GM21390 (cell line): ENCODE measurements at regions not wholly inside any gene's neighbourhood (a gene's known extent, or its start where the extent isn't known, plus 50 kb on each side); places are given as distances from the start of the nearest gene placed in this dataset.

Experiments used
- ATAC-seq: cut with Tn5 transposase; IDR thresholded peaks from one replicate; pipeline ENCODE4 v1.9.1; 2021; ENCODE audit not compliant: unreplicated experiment

DNA sequence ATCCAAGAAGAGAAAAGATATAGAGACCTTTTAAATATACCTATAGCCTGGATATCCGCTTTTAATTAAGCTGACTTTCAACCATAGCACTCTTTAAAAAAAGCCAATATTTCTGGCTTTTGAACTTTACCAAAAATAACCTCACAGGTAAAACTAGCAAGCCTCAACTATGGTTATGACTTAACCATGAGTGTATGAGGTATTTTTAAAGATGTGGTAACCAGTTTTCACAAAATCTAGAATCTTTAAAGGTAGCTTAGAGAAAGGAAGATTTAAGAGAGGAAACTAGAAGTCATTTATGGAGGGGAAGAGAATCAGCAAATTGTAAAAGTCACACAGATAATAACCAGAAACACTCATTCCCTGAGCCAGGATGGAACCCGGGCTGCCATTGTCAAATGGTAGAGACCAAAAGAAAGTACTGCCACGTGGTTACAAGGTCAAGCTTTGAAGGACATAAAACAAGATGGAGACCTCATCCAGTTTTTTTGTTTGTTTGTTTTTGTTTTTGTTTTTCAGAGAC is 288.4 kb upstream of the RGS18 start:
- no peak for ATAC-seq

DNA sequence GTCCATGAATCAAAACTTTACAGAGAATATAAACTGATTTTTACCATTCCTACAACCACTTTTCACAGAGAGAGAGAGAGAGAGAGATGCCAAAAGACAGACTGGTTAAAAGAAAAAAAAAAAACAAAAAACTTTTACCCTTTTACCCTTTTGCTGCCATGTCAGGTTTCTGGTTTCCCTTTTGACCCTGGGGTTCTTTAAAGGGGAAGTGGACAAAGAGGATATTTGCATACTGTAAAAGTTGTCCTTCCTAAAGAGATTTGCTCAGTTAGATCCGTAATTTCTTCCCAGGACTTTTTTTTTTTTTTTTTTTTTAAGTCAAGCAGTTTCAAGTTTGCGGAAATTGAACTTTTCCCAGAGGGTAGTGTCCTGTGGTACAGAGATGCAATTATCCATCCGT is 287.8 kb upstream of the RGS18 start:
- ATAC-seq, result peak; percentile 52

- no peak for ATAC-seq
Measured at GRCh38 chr1:191875994-191876393, 282.3 kb upstream of the RGS18 start.

GRCh38 chr1:191876631-191877030 is 281.6 kb upstream of the RGS18 start:
- ATAC-seq, result no peak

DNA sequence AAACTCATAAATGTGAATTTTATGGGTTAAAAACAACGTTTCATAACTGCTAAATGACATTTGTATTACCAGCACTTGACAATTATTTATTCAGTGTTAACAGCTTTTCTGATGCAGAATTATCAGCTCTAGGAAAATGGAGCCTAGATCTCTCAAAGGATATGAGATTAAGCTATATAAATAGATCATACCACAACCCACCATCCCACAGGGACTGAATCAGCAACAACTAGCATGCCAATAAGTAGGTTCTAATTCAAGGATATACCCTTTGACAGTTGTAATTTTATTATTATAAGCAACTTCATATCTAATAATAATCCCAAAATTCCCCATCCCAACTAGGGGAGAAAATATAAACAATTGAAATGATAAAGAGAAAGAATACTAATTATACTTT is 275.4 kb upstream of the RGS18 start:
- no peak for ATAC-seq

DNA sequence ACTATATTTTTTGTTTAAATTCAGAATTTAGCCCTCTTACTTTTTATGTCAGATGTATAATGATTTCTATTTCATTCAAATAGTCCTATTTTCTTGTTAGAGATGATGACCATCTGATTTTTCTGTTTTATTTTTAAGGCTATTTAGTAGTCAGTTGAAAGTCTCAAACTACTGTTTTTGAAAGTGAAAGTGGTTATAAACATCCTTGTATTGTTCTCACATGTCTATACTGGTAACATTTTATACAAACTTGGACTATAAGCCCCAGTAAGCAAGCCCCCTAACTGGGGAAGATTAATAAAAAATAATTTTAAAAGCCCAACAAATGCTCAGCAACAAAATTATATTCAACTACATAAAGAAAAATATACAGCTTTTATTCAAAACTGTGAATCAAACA is 271.3 kb upstream of the RGS18 start:
- peak; percentile 51 for ATAC-seq

GRCh38 chr1:191888996-191889622 is 269.2 kb upstream of the RGS18 start:
- no peak for ATAC-seq

DNA sequence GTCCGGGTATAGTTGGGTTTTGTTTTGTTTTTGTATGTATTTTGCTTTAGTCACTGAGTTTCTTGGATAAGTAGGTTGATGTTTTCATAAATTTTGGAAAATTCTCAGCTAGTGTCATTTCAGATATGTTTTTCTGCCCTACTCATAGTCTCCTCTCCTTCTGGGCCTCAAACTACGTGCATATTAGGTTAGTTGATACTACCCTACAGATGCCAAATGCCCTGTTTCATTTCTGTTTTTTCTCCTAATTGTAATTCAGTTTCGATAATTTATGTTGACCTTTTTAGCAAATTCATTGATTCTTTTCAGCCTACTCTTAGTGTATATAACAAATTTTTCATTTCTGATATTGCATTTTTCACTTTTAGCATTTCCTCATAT is 268.6 kb upstream of the RGS18 start:
- no peak for ATAC-seq

DNA sequence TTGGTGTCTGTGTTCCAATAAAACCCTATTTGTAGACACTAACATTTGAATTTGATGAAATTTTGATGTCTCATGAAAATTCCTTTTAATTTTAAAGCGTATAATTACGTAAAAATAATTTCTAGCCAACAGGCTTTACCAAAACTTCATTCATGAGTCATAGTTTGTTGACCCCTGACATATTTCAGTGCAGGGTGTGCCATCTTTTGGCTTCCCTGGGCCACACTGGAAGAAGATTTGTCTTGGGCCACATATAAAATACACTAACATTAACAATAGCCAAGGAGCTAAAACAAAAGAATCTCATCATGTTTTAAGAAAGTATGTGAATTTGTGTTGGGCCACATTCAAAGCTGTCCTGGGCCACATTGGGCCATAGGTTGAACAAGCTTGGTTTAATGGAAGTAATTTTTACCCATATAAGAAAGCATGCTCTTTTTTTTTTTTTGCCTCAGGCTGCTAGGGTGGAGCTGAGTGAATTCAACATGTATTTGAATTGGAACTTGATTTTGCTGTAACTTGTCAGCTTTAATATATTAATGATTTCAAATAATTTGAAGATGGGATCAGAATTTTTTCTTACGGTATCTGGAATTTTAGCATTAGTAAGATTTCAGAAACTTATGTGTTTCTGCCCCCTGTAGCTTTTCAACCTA is 267.7 kb upstream of the RGS18 start:
- no peak for ATAC-seq

- no peak for ATAC-seq
Measured at GRCh38 chr1:191892716-191893115, 265.5 kb upstream of the RGS18 start.

GRCh38 chr1:191895049-191895448 is 263.2 kb upstream of the RGS18 start:
- ATAC-seq, result no peak

DNA sequence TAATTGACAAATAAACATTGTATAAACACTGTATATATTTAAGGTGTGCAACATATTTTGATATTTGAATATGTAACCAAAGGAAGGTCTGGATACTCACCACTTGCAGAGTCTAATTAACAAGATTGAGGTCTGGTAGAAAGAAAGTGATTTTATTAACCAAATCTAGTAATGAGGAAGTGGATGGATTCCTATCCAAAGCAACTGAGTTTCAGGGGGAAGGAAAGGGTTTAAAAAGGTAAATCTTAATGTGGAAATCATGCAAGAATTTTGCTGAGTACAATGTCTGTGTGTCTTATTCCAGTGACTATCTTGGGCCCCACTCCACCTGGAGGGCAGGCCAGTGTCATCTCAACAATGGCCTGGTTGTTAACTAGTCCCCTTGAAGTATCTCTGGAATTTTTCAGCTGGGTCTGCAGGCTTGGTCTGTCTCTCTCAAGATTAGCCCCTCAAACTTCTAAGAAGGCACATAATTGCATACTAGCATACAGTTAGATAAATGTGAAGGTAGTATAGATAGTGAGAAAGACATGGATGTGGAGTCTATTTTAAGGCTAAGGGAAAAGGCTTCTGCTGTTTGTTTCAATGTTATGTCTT is 262.7 kb upstream of the RGS18 start:
- no peak for ATAC-seq

DNA sequence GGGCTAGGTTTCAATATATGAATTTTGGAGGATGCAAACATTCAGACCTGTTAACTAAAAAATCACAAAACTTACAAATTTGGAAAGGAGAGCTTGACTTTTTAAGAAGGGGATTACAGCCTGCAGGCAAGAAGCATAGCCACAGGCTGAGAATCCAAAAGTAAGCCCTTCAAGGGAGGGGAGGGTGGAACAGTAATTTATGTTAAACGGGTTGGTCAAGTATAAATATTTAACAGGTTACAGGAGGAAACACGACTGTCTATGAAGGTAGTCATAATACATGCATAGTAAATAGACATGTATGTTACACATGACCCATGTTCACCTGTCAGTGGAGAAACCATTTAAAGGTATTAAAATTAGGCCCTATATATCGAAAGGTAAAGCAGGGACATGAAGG is 261.1 kb upstream of the RGS18 start:
- no peak for ATAC-seq

DNA sequence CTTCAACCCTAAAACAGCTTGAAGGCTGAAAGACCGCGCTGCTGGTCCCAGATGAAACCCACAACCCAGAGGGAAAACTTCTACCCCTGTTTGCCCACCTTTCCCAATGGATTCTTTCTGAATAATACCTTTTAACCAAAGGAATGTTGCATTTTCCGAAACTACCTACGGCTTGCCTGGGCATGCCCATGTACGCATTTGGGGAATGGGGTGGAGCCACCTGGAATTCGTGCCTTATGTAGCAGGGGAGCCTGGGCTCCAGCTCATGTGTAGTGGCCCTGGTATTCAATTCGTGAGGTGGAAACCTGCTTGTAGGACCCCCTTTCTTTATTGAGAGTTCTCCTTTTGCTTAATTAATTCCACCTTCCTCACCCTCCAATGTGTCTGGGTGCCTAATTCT is 256.6 kb upstream of the RGS18 start:
- no peak for ATAC-seq

DNA sequence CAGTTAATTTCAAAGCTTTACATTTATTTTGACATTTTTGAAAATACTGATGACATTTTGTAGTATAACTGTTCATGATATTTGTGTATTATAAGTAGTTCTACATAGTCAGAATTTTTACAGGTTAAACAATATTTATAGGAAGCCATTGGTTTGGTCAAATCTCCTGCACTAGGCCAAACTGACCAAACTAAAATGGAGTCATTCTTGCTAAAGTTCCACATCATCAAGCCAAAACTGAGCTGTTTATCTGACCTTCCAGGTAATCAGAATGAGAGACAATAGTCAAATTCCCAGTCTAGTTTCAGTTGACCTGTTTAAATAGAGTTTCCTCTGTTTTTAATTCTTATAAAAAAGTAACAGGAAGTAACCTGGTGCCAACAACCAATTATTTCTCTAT is 253.3 kb upstream of the RGS18 start:
- ATAC-seq, result no peak

DNA sequence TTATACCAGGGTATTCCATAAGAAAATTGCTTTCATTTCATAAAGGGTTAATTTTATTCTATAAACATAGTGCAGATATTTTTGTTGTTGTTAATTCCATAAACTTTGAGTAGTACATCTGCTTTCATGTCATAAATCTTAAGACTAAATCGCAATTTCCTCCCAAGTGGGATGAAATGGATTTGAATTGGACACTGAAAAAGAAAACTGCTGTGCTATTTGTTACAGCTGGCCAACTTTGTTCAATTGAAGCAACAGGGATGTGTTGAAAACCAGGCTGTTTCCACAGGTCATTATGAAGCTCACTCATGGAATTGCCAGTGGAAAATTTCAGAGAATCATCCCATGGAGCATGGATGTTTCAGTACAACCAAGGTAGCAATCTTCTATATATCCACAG is 252.5 kb upstream of the RGS18 start:
- ATAC-seq, result no peak

GRCh38 chr1:191907121-191907520 is 251.1 kb upstream of the RGS18 start:
- ATAC-seq, result no peak

DNA sequence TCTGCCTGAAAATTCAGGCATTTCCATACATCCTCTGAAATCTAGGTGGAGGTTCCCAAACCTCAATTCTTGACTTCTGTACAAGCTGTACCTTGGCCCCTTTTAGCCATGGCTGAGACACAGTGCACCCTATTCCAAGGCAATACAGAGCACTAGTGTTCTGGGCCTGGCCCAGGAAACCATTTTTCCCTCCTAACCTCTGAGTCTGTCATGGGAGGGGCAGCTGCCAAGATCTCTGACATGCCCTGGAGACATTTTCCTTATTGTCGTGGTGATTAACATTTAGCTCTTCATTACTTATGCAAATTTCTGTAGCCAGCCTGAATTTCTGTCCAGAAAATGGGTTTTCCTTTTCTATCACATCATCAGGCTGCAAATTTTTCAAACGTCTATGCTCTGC is 248.0 kb upstream of the RGS18 start:
- no peak for ATAC-seq

DNA sequence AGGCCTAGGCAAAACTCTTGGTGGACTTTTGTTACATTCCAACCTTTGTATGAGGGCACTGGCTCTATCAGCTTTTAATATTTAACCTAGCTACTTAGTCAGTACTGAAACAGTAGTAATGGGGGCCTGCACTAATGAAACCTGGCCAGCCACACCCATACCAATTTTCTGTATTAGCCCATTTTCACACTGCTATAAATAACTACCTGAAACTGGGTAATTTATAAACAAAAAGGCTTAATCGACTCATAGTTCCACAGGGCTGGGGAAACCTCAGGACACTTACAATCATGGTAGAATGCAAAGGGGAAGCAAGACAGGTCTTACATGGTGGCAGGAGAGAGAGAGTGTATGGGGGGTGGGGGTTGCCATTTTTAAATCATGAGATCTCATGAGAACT is 245.7 kb upstream of the RGS18 start:
- peak; percentile 72 for ATAC-seq

- ATAC-seq, result no peak
Measured at GRCh38 chr1:191913260-191913977, 244.8 kb upstream of the RGS18 start.

DNA sequence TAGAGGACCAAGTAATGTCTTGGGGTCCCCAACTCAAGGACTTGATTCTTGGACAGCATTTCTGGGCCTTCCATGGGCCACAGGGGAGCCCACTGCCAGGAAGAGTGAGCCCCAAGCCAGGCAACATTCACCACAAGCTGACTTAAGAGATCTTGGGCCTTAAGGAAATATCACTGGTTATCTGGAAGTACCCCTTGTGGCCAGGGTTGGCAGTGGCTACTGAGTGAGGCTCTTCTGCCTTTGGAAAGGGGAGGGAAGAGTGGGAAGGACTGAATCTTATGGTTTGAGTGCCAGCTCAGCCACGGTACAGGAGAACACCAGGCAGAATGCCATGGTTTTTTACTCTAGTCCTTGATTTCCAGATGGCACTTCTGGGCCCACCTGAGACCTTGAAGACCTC is 228.9 kb upstream of the RGS18 start:
- no peak for ATAC-seq

GRCh38 chr1:191943684-191944083 is 214.6 kb upstream of the RGS18 start:
- ATAC-seq, result no peak
